Hematopoietic multipotent progenitor cell treated with erythropoietin and hydrocortisone succinate and interleukin-3 and kit ligand, for 8 days (in vitro differentiated cells): ENCODE measurements at regions not wholly inside any gene's neighbourhood (a gene's known extent, or its start where the extent isn't known, plus 50 kb on each side); places are given as distances from the start of the nearest gene placed in this dataset.
"Not testable (repeated sequence)": the region's sequence is repeated elsewhere in the genome, so short reads cannot be mapped to it uniquely, and the experiment has no call there.

Experiments used
- DNase-seq: peaks from one replicate; pipeline ENCODE4 v3.0.0-alpha.2; 2015

GRCh38 chr6:12525276-12525675 lies 191.3 kb upstream of the PHACTR1 start:
- DNase-seq = no peak

GRCh38 chr6:12527339-12527738 lies 189.2 kb upstream of the PHACTR1 start:
- no peak for DNase-seq

- no peak for DNase-seq
Measured at GRCh38 chr6:12528136-12528535, 188.4 kb upstream of the PHACTR1 start.

- no peak for DNase-seq
Measured at GRCh38 chr6:12528581-12529363, 187.8 kb upstream of the PHACTR1 start.

- DNase-seq = no peak
Measured at GRCh38 chr6:12529364-12530019, 187.1 kb upstream of the PHACTR1 start.

- no peak for DNase-seq
Measured at GRCh38 chr6:12530345-12530744, 186.2 kb upstream of the PHACTR1 start.

GRCh38 chr6:12533586-12533985 lies 183.0 kb upstream of the PHACTR1 start:
- DNase-seq = no peak

- DNase-seq = no peak
Measured at GRCh38 chr6:12534069-12534853, 182.3 kb upstream of the PHACTR1 start.

GRCh38 chr6:12535586-12536314 lies 180.8 kb upstream of the PHACTR1 start:
- no peak for DNase-seq

GRCh38 chr6:12536416-12536815 lies 180.2 kb upstream of the PHACTR1 start:
- DNase-seq = no peak

- DNase-seq = no peak
Measured at GRCh38 chr6:12537389-12537788, 179.2 kb upstream of the PHACTR1 start.

- DNase-seq = no peak
Measured at GRCh38 chr6:12538881-12539357, 177.6 kb upstream of the PHACTR1 start.

- DNase-seq = not testable (repeated sequence)
Measured at GRCh38 chr6:12542319-12543115, 174.1 kb upstream of the PHACTR1 start.

GRCh38 chr6:12543953-12544352 lies 172.6 kb upstream of the PHACTR1 start:
- DNase-seq = no peak

- DNase-seq = no peak
Measured at GRCh38 chr6:12544821-12545565, 171.6 kb upstream of the PHACTR1 start.

GRCh38 chr6:12545619-12546409 lies 170.8 kb upstream of the PHACTR1 start:
- DNase-seq = no peak

- DNase-seq = no peak
Measured at GRCh38 chr6:12546410-12547002, 170.1 kb upstream of the PHACTR1 start.

- no peak for DNase-seq
Measured at GRCh38 chr6:12548526-12548925, 168.0 kb upstream of the PHACTR1 start.

GRCh38 chr6:12549445-12549844 lies 167.1 kb upstream of the PHACTR1 start:
- DNase-seq = not testable (repeated sequence)

GRCh38 chr6:12554820-12555219 lies 161.7 kb upstream of the PHACTR1 start:
- not testable (repeated sequence) for DNase-seq
